GM12878 (cell line): ENCODE measurements at regions not wholly inside any gene's neighbourhood (a gene's known extent, or its start where the extent isn't known, plus 50 kb on each side); places are given as distances from the start of the nearest gene placed in this dataset.

ENCODE experiments used
- ATAC-seq: fragments of 200-7000 bp; cut with Tn5 transposase; 3 replicates; pipeline ENCODE4 v1.9.1; 2020; ENCODE audit warnings: mild to moderate bottlenecking, moderate library complexity
- BruUV-seq: library from RNA; stranded (reverse); fragments of 400-500 nt; replicated peaks from 2 replicates; lab custom pipeline; 2021; lab: Mats Ljungman, UMichigan
- CTCF ChIA-PET: fragments of 300-600 bp; sonication (Branson Sonifier 250); formaldehyde crosslinking; extraction: SDS; loops from one replicate; lab custom pipeline; 2021; ENCODE audit warnings: inconsistent platforms; lab: Yijun Ruan, JAX
- POLR2A ChIA-PET: fragments of 350-600 bp; formaldehyde crosslinking; extraction: SDS; loops from one replicate; lab custom pipeline; 2021; ENCODE audit warnings: inconsistent platforms; lab: Charles Lee
- RAD21 ChIA-PET: fragments of 300-600 bp; sonication (Branson Sonifier 250); formaldehyde crosslinking; loops from one replicate; lab custom pipeline; 2023; ENCODE audit warnings: antibody characterized with exemption; ENCODE audit not compliant: unreplicated experiment; lab: Charles Lee
- SMC1A ChIA-PET: fragments of 300-600 bp; sonication (Branson Sonifier 250); formaldehyde crosslinking; loops from one replicate; lab custom pipeline; 2023; ENCODE audit not compliant: unreplicated experiment, uncharacterized antibody; lab: Charles Lee
- DNase-seq: peaks from one replicate; pipeline ENCODE4 v3.0.0-alpha.2; 2011; ENCODE audit warnings: low read depth, low spot score
- FAIRE-seq: peaks from 3 replicates; lab custom pipeline; 2011; peaks lifted over from hg19 to GRCh38; lab: Jason Lieb, UNC
- H2AFZ ChIP-seq: 2 replicates; pipeline ENCODE4 v1.6.0; 2011; ENCODE audit warnings: low read depth, low read length, control low read depth; ENCODE audit not compliant: control insufficient read depth
- H3K27ac ChIP-seq: 2 replicates; pipeline ENCODE4 v1.5.1; 2011; ENCODE audit warnings: control low read depth; ENCODE audit not compliant: control insufficient read depth, insufficient read depth
- H3K27me3 ChIP-seq, 2 experiments: replicated peaks in 1 of 2; 2 replicates each; pipeline versions ENCODE4 v1.6.0 to v1.6.1; 2011; ENCODE audit warnings: low read length in 1 of 2; ENCODE audit not compliant: control insufficient read depth in 2 of 2, insufficient read depth in 2 of 2
- H3K36me3 ChIP-seq, 2 experiments: 2 replicates each; pipeline ENCODE4 v1.5.1; 2011; ENCODE audit warnings: low read length in 1 of 2; ENCODE audit not compliant: control insufficient read depth in 2 of 2, insufficient read depth in 2 of 2
- H3K4me1 ChIP-seq: 2 replicates; pipeline ENCODE4 v1.6.1; 2011; ENCODE audit warnings: mild to moderate bottlenecking, low read length, moderate library complexity, mixed read lengths; ENCODE audit not compliant: control insufficient read depth, insufficient read depth
- H3K4me2 ChIP-seq: 2 replicates; pipeline ENCODE4 v1.6.0; 2011; ENCODE audit warnings: control low read depth; ENCODE audit not compliant: control insufficient read depth, insufficient read depth
- H3K4me3 ChIP-seq: fragments of 200-600 bp; sonication (generic); 2 replicates; pipeline ENCODE4 v1.5.1; 2016
- H3K79me2 ChIP-seq: 2 replicates; pipeline ENCODE4 v1.6.0; 2011; ENCODE audit warnings: low read length; ENCODE audit not compliant: control insufficient read depth, insufficient read depth
- H3K9ac ChIP-seq: 2 replicates; pipeline ENCODE4 v1.8.0; 2011; ENCODE audit warnings: low read length, control low read depth, mixed read lengths; ENCODE audit not compliant: control insufficient read depth, insufficient read depth
- H3K9me3 ChIP-seq: replicated peaks from 3 replicates; pipeline ENCODE4 v1.5.1; 2011; ENCODE audit warnings: mild to moderate bottlenecking, low read length; ENCODE audit not compliant: control insufficient read depth, insufficient read depth
- H4K20me1 ChIP-seq: 2 replicates; pipeline ENCODE4 v1.6.0; 2011; ENCODE audit not compliant: control insufficient read depth, insufficient read depth
- BHLHE40 ChIP-seq, 2 experiments: fragments of 450-650 bp in 1 of 2; IDR thresholded peaks; 2 replicates each; pipeline ENCODE4 v1.6.1; 2011 to 2017; ENCODE audit warnings: low read depth in 2 of 2, borderline replicate concordance in 1 of 2, improper control_type of control experiment in 1 of 2, low read length in 1 of 2, mild to moderate bottlenecking in 1 of 2
- ETV6 ChIP-seq, 2 experiments: fragments of 450-650 bp in 1 of 2; IDR thresholded peaks in 1 of 2; conservative IDR thresholded peaks in 1 of 2; 2 replicates each; pipeline ENCODE4 v1.6.1; 2014; ENCODE audit warnings: antibody characterized with exemption in 1 of 2, borderline replicate concordance in 1 of 2, low read depth in 1 of 2, mild to moderate bottlenecking in 1 of 2, moderate library complexity in 1 of 2
- FOXM1 ChIP-seq: IDR thresholded peaks from 2 replicates; pipeline ENCODE4 v1.6.1; 2012; ENCODE audit warnings: low read depth, mild to moderate bottlenecking, inconsistent platforms, low read length, moderate library complexity
- IKZF2 ChIP-seq, 2 experiments: fragments of 450-650 bp; IDR thresholded peaks; 2 replicates each; pipeline ENCODE4 v1.6.1; 2017; ENCODE audit warnings: mild to moderate bottlenecking in 2 of 2, moderate library complexity in 2 of 2
- KLF5 ChIP-seq: fragments of 450-650 bp; IDR thresholded peaks from 2 replicates; pipeline ENCODE4 v1.6.1; 2014; ENCODE audit warnings: mild to moderate bottlenecking; ENCODE audit not compliant: partially characterized antibody
- MXI1 ChIP-seq: fragments of 150-350 bp; IDR thresholded peaks from 2 replicates; pipeline ENCODE4 v1.6.1; 2011; ENCODE audit warnings: low read depth, mild to moderate bottlenecking, inconsistent platforms, low read length, improper control_type of control experiment
- PML ChIP-seq: IDR thresholded peaks from 2 replicates; pipeline ENCODE4 v1.6.1; 2012; ENCODE audit warnings: low read length, inconsistent platforms
- POU2F2 ChIP-seq: IDR thresholded peaks from 3 replicates; pipeline ENCODE4 v1.6.1; 2011; ENCODE audit warnings: low read depth, mild to moderate bottlenecking, low read length, borderline replicate concordance
- RAD21 ChIP-seq: IDR thresholded peaks from 2 replicates; pipeline ENCODE4 v1.6.1; 2011; ENCODE audit warnings: mild to moderate bottlenecking, low read depth, low read length, moderate library complexity; ENCODE audit not compliant: insufficient read depth
- RCOR1 ChIP-seq: conservative IDR thresholded peaks from 2 replicates; pipeline ENCODE4 v1.6.1; 2012; ENCODE audit warnings: low read depth, low read length, improper control_type of control experiment
- SMC3 ChIP-seq: IDR thresholded peaks from 2 replicates; pipeline ENCODE4 v1.6.1; 2011; ENCODE audit warnings: low read length, improper control_type of control experiment, borderline replicate concordance
- TBL1XR1 ChIP-seq: IDR thresholded peaks from 2 replicates; pipeline ENCODE4 v1.6.1; 2012; ENCODE audit warnings: low read depth, low read length, improper control_type of control experiment
- TCF3 ChIP-seq: IDR thresholded peaks from 2 replicates; pipeline ENCODE4 v1.6.1; 2012; ENCODE audit warnings: low read depth, mild to moderate bottlenecking, low read length, borderline replicate concordance; ENCODE audit not compliant: insufficient read depth
- ZBED1 ChIP-seq: IDR thresholded peaks from 2 replicates; pipeline ENCODE4 v1.6.1; 2016; ENCODE audit warnings: borderline replicate concordance
- WGBS: methylation state at CpG from one replicate; pipeline ENCODE4 v1.1.6; 2016; ENCODE audit warnings: low lambda C conversion rate; ENCODE audit not compliant: insufficient replicate concordance, insufficient coverage; ENCODE audit errors: missing lambda C conversion rate; 5-methylcytosine and 5-hydroxymethylcytosine counted together
- in situ Hi-C: fragments of 300-500 bp; cut with MboI; formaldehyde crosslinking; loops from 9 replicates; pipeline ENCODE4 v1.14.3; 2018; ENCODE audit warnings: mixed read lengths
- intact Hi-C: fragments of 100-400 bp; cut with micrococcal nuclease; formaldehyde crosslinking; loops from one replicate; pipeline ENCODE4 v1.14.2; 2022; ENCODE audit not compliant: unreplicated experiment
- TF ChIP-seq, protein P1 (sequence below): fragments of 450-650 bp; IDR thresholded peaks from 2 replicates; pipeline ENCODE4 v1.6.1; 2014; ENCODE audit warnings: mild to moderate bottlenecking

DNA sequence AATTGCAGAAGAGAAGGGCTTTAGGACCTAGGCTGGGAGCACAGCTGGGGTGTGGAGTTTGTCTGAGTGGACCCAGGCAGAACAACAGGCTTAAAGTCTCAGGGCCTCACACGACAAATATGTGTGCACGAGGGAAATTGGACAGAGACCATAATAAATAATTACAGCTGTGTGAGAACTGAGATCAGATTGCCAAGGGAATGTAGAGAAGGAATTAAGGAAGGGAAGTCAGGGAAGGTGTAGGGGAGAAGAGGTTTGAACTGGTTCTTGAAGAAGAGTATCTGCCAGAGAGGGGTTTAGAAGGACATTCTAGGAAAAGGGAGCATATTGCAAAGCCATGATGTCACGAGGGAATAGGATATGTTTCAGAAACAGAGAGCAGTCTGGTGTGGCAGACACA is 120.7 kb upstream of the TSPAN5 start:
- TF ChIP-seq PML (no peak), ZBED1 (no peak), BHLHE40 (IDR thresholded peaks at IDR 0.05; ENCODE audit: borderline replicate concordance in 1 of 2, low read depth in 2 of 2, low read length in 1 of 2) (no peak), RCOR1 (no peak), KLF5 (no peak), RAD21 (no peak), FOXM1 (no peak), MXI1 (no peak), SMC3 (no peak), TCF3 (no peak)
- Histone ChIP-seq H3K9ac (no peak overlapping the region), H2AFZ (no peak overlapping the region), H3K9me3 (no peaks in the 10 kb centered on the region), H3K4me3 (no peak overlapping the region), H3K36me3 (no peaks in the 10 kb centered on the region), H3K27ac (no peak overlapping the region), H4K20me1 (no peaks in the 10 kb centered on the region), H3K27me3 (no peaks in the 10 kb centered on the region; a peak in 1 of 4 replicates), H3K4me2 (no peak overlapping the region), H3K4me1 (no peaks in the 10 kb centered on the region), H3K79me2 (no peaks in the 10 kb centered on the region)
- in situ Hi-C loops: no loop called here
- ChIA-PET RAD21 (no interaction called here), CTCF (no interaction called here), SMC1A (no interaction called here), POLR2A (no interaction called here)
- ATAC-seq (no peak), DNase-seq (no peak), FAIRE-seq (no peak)
- no TSS peak for BruUV-seq
- intact Hi-C loops: no loop called here
- WGBS: 18% methylated on average over 3 of the region's 3 CpGs

DNA sequence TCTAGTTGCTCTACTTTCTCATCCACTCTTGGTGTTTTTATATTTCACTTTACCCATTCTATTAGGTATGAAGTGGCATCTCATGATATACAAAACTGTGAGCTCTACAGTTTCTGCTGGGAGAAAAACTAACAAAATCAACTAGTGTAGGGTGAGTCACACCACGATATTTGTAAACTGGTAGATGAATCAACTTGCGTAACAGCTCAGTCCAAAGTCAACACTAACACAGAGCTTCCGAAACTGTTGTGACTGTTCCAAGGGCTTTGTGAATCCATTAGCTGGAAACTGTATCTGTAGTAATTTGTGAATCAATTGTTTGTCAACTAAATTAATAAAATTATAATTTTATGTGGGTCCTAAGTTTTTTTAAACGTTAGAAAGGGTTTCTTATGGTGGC is 119.8 kb upstream of the TSPAN5 start:
- no peak overlapping the region for H3K9ac ChIP-seq
- H4K20me1 ChIP-seq: no peaks in the 10 kb centered on the region
- no peaks in the 10 kb centered on the region for H3K79me2 ChIP-seq
- ATAC-seq: no peak
- RAD21 ChIA-PET: no interaction called here
- H3K4me3 ChIP-seq: no peak overlapping the region
- CTCF ChIA-PET: no interaction called here
- WGBS: 54% methylated on average over 4 of the region's 4 CpGs
- intact Hi-C loops (no loop called here), in situ Hi-C loops (no loop called here)
- POLR2A ChIA-PET: no interaction called here
- H3K9me3 ChIP-seq: no peaks in the 10 kb centered on the region
- no peak overlapping the region for H3K27ac ChIP-seq
- H3K4me2 ChIP-seq: no peak overlapping the region
- H3K36me3 ChIP-seq: no peaks in the 10 kb centered on the region
- H3K27me3 ChIP-seq: no peaks in the 10 kb centered on the region; a peak in 1 of 4 replicates
- SMC1A ChIA-PET: no interaction called here
- no peaks in the 10 kb centered on the region for H3K4me1 ChIP-seq
- DNase-seq: no peak
- no peak overlapping the region for H2AFZ ChIP-seq
- no peak for FAIRE-seq
- BruUV-seq: no TSS peak
- TF ChIP-seq ETV6 (conservative IDR thresholded peaks at IDR 0.05 in 1 of 2, IDR thresholded peaks at IDR 0.05 in 1 of 2; ENCODE audit: borderline replicate concordance in 1 of 2, low read depth in 1 of 2): no peak
- TF ChIP-seq TBL1XR1: no peak
- no peak for TF ChIP-seq POU2F2
- TF ChIP-seq, protein P1, sequence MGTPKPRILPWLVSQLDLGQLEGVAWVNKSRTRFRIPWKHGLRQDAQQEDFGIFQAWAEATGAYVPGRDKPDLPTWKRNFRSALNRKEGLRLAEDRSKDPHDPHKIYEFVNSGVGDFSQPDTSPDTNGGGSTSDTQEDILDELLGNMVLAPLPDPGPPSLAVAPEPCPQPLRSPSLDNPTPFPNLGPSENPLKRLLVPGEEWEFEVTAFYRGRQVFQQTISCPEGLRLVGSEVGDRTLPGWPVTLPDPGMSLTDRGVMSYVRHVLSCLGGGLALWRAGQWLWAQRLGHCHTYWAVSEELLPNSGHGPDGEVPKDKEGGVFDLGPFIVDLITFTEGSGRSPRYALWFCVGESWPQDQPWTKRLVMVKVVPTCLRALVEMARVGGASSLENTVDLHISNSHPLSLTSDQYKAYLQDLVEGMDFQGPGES: no peak
- no peak for TF ChIP-seq IKZF2 (IDR thresholded peaks at IDR 0.05)
